Parathyroid adenoma (tissue), 2 donors: ENCODE measurements at regions not wholly inside any gene's neighbourhood (a gene's known extent, or its start where the extent isn't known, plus 50 kb on each side); places are given as distances from the start of the nearest gene placed in this dataset.

Experiments used
- H2AFZ ChIP-seq: fragments of 300-600 bp; sonication (generic); one replicate; pipeline ENCODE4 v1.7.0; 2017; ENCODE audit warnings: antibody characterized with exemption, mild to moderate bottlenecking
- H3K27ac ChIP-seq: fragments of 300-600 bp; sonication (generic); one replicate; pipeline ENCODE4 v1.7.0; 2017
- H3K27me3 ChIP-seq: fragments of 300-600 bp; sonication (generic); one replicate; pipeline ENCODE4 v1.7.0; 2017; ENCODE audit warnings: low read length; ENCODE audit not compliant: control insufficient read depth, insufficient read depth
- H3K36me3 ChIP-seq: fragments of 300-600 bp; sonication (generic); one replicate; pipeline ENCODE4 v1.7.0; 2017; ENCODE audit warnings: low read length; ENCODE audit not compliant: control insufficient read depth, insufficient read depth
- H3K4me1 ChIP-seq: fragments of 300-600 bp; sonication (generic); one replicate; pipeline ENCODE4 v1.7.0; 2017; ENCODE audit warnings: control low read depth
- H3K4me2 ChIP-seq: fragments of 300-600 bp; sonication (generic); one replicate; pipeline ENCODE4 v1.7.0; 2017; ENCODE audit warnings: low read length
- H3K4me3 ChIP-seq: fragments of 300-600 bp; sonication (generic); one replicate; pipeline ENCODE4 v1.7.0; 2017; ENCODE audit warnings: low read depth, low read length
- H3K79me2 ChIP-seq: fragments of 300-600 bp; sonication (generic); one replicate; pipeline ENCODE4 v1.7.0; 2017; ENCODE audit warnings: control low read depth
- H3K9ac ChIP-seq: fragments of 300-600 bp; sonication (generic); one replicate; pipeline ENCODE4 v1.7.0; 2017; ENCODE audit warnings: mild to moderate bottlenecking
- H3K9me3 ChIP-seq: fragments of 300-600 bp; sonication (generic); one replicate; pipeline ENCODE4 v1.7.0; 2017; ENCODE audit warnings: low read length; ENCODE audit not compliant: control insufficient read depth
- CTCF ChIP-seq: fragments of 300-600 bp; sonication (generic); IDR thresholded peaks from one replicate; pipeline ENCODE4 v1.7.0; 2017; ENCODE audit warnings: antibody characterized with exemption, mild to moderate bottlenecking
- donor health status: primary hyperparathyroidism.

GRCh38 chr3:30495172-30496065 is 111.0 kb upstream of the TGFBR2 start:
- no peaks in the 10 kb centered on the region for H3K4me1 ChIP-seq
- no peak overlapping the region for H2AFZ ChIP-seq
- no peak for TF ChIP-seq CTCF
- H3K27me3 ChIP-seq = no peaks in the 10 kb centered on the region
- no peak overlapping the region for H3K27ac ChIP-seq
- no peak overlapping the region for H3K4me2 ChIP-seq
- no peaks in the 10 kb centered on the region for H3K79me2 ChIP-seq
- H3K4me3 ChIP-seq = no peak overlapping the region
- no peaks in the 10 kb centered on the region for H3K36me3 ChIP-seq
- H3K9me3 ChIP-seq = no peaks in the 10 kb centered on the region
- no peak overlapping the region for H3K9ac ChIP-seq

- H3K36me3 ChIP-seq = no peaks in the 10 kb centered on the region
- no peak for TF ChIP-seq CTCF
- H3K4me2 ChIP-seq = no peak overlapping the region
- H3K9ac ChIP-seq = no peak overlapping the region
- H3K27me3 ChIP-seq = no peaks in the 10 kb centered on the region
- no peak overlapping the region for H3K27ac ChIP-seq
- no peaks in the 10 kb centered on the region for H3K79me2 ChIP-seq
- H3K4me3 ChIP-seq = no peak overlapping the region
- no peaks in the 10 kb centered on the region for H3K9me3 ChIP-seq
- peak overlapping the region; percentile 25 for H2AFZ ChIP-seq
- H3K4me1 ChIP-seq = no peaks in the 10 kb centered on the region
Observed at GRCh38 chr3:30496066-30496966, 110.1 kb upstream of the TGFBR2 start.

- H3K79me2 ChIP-seq = no peaks in the 10 kb centered on the region
Observed at GRCh38 chr3:30498587-30498967, 107.8 kb upstream of the TGFBR2 start.

GRCh38 chr3:30500666-30501399 is 105.6 kb upstream of the TGFBR2 start:
- H3K9ac ChIP-seq = no peak overlapping the region
- H3K27ac ChIP-seq = no peak overlapping the region
- H3K9me3 ChIP-seq = no peaks in the 10 kb centered on the region
- no peaks in the 10 kb centered on the region for H3K79me2 ChIP-seq
- H3K4me2 ChIP-seq = no peak overlapping the region
- H2AFZ ChIP-seq = no peak overlapping the region
- no peaks in the 10 kb centered on the region for H3K4me1 ChIP-seq
- H3K36me3 ChIP-seq = no peaks in the 10 kb centered on the region
- H3K4me3 ChIP-seq = no peak overlapping the region
- TF ChIP-seq CTCF = no peak
- H3K27me3 ChIP-seq = no peaks in the 10 kb centered on the region

More at GRCh38 chr3:30498587-30498967, 107.8 kb upstream of the TGFBR2 start:
- no peaks in the 10 kb centered on the region for H3K9me3 ChIP-seq
- no peaks in the 10 kb centered on the region for H3K27me3 ChIP-seq
- no peaks in the 10 kb centered on the region for H3K36me3 ChIP-seq
- H3K4me2 ChIP-seq = no peak overlapping the region
- H3K9ac ChIP-seq = no peak overlapping the region
- no peak for TF ChIP-seq CTCF
- H2AFZ ChIP-seq = no peak overlapping the region
- no peak overlapping the region for H3K27ac ChIP-seq
- no peak overlapping the region for H3K4me3 ChIP-seq
- H3K4me1 ChIP-seq = no peaks in the 10 kb centered on the region
